Stimulated activated naive B cell treated with anti-CD40 and anti-IgM and Interleukin-4, amounts not matched to agents 10 μg/mL and 1 μg/mL and 100 μg/mL, for 72 hours (primary cell): ENCODE measurements at regions not wholly inside any gene's neighbourhood (a gene's known extent, or its start where the extent isn't known, plus 50 kb on each side); places are given as distances from the start of the nearest gene placed in this dataset.
"Not testable (repeated sequence)": the region's sequence is repeated elsewhere in the genome, so short reads cannot be mapped to it uniquely, and the experiment has no call there.

Experiments used
- ATAC-seq, 2 donors: fragments of 150-1000 bp; cut with Tn5 transposase; replicated peaks; 2 replicates each; pipeline ENCODE4 v1.10.0; 2021; ENCODE audit warnings: moderate library complexity in 1 of 2
- DNase-seq: peaks from one replicate; pipeline ENCODE4 v3.0.0; 2021
- H3K27ac Mint-ChIP-seq: one replicate; pipeline ENCODE4 v1.8.0; 2022; ENCODE audit warnings: mild to moderate bottlenecking, mixed read lengths
- H3K27me3 Mint-ChIP-seq, 2 donors: one replicate each; pipeline ENCODE4 v1.8.0; 2022; ENCODE audit warnings: mixed read lengths in 2 of 2
- H3K36me3 Mint-ChIP-seq, 2 donors: one replicate each; pipeline ENCODE4 v1.8.0; 2022; ENCODE audit warnings: mixed read lengths in 2 of 2, mild to moderate bottlenecking in 1 of 2
- H3K4me1 Mint-ChIP-seq, 2 donors: one replicate each; pipeline ENCODE4 v1.8.0; 2022; ENCODE audit warnings: mixed read lengths in 2 of 2, mild to moderate bottlenecking in 1 of 2
- H3K4me3 Mint-ChIP-seq, 2 donors: one replicate each; pipeline ENCODE4 v1.8.0; 2022; ENCODE audit warnings: mild to moderate bottlenecking in 2 of 2, mixed read lengths in 2 of 2, moderate library complexity in 1 of 2
- H3K9me3 Mint-ChIP-seq, 2 donors: one replicate each; pipeline ENCODE4 v1.8.0; 2022; ENCODE audit warnings: mixed read lengths in 2 of 2, mild to moderate bottlenecking in 1 of 2

GRCh38 chr12:116370004-116370404, 92.5 kb upstream of the MED13L start:
- peaks cover 2% of the 10 kb centered on the region in 2 donors for H3K9me3 Mint-ChIP-seq
- ATAC-seq (no peak), DNase-seq (no peak)
- H3K4me1 Mint-ChIP-seq: peaks cover 10 to 14% of the 10 kb centered on the region in 2 donors
- no peak overlapping the region for H3K27ac Mint-ChIP-seq
- no peak overlapping the region for H3K4me3 Mint-ChIP-seq
- H3K36me3 Mint-ChIP-seq: no peaks in the 10 kb centered on the region
- H3K27me3 Mint-ChIP-seq: no peaks in the 10 kb centered on the region

GRCh38 chr12:116370886-116371580, 93.5 kb upstream of the MED13L start:
- H3K4me1 Mint-ChIP-seq: peaks cover under 1 to 16% of the 10 kb centered on the region in 2 donors
- H3K27ac Mint-ChIP-seq: no peak overlapping the region
- peaks cover 6 to 10% of the 10 kb centered on the region in 2 donors for H3K9me3 Mint-ChIP-seq
- no peak overlapping the region for H3K4me3 Mint-ChIP-seq
- no peak for DNase-seq
- ATAC-seq: no peak
- H3K27me3 Mint-ChIP-seq: no peaks in the 10 kb centered on the region
- no peaks in the 10 kb centered on the region for H3K36me3 Mint-ChIP-seq

GRCh38 chr12:116372815-116373214, 95.3 kb upstream of the MED13L start:
- Mint-ChIP-seq H3K9me3 (peaks cover 6 to 10% of the 10 kb centered on the region in 2 donors), H3K27me3 (no peaks in the 10 kb centered on the region), H3K4me3 (no peak overlapping the region), H3K36me3 (no peaks in the 10 kb centered on the region), H3K4me1 (peaks cover 6 to 11% of the 10 kb centered on the region in 2 donors), H3K27ac (no peak overlapping the region)
- DNase-seq (no peak), ATAC-seq (no peak)

- no peak for ATAC-seq
- H3K4me3 Mint-ChIP-seq: no peak overlapping the region
- no peaks in the 10 kb centered on the region for H3K36me3 Mint-ChIP-seq
- H3K4me1 Mint-ChIP-seq: peaks cover 6 to 11% of the 10 kb centered on the region in 2 donors
- DNase-seq: no peak
- H3K9me3 Mint-ChIP-seq: peaks cover 6 to 10% of the 10 kb centered on the region in 2 donors
- no peak overlapping the region for H3K27ac Mint-ChIP-seq
- H3K27me3 Mint-ChIP-seq: no peaks in the 10 kb centered on the region
These were observed 96.2 kb upstream of the MED13L start for GRCh38 chr12:116373572-116374206.

- H3K36me3 Mint-ChIP-seq: no peaks in the 10 kb centered on the region
- H3K4me3 Mint-ChIP-seq: no peak overlapping the region
- DNase-seq: no peak
- peaks cover 6 to 11% of the 10 kb centered on the region in 2 donors for H3K4me1 Mint-ChIP-seq
- no peaks in the 10 kb centered on the region for H3K27me3 Mint-ChIP-seq
- H3K27ac Mint-ChIP-seq: no peak overlapping the region
- ATAC-seq: no peak
- peaks cover 6 to 10% of the 10 kb centered on the region in 2 donors for H3K9me3 Mint-ChIP-seq
These were observed 96.7 kb upstream of the MED13L start for GRCh38 chr12:116374207-116374606.

GRCh38 chr12:116375278-116375842, 97.9 kb upstream of the MED13L start:
- no peaks in the 10 kb centered on the region for H3K36me3 Mint-ChIP-seq
- H3K27ac Mint-ChIP-seq: no peak overlapping the region
- DNase-seq (no peak), ATAC-seq (no peak)
- peaks cover 17 to 19% of the 10 kb centered on the region in 2 donors for H3K4me1 Mint-ChIP-seq
- no peaks in the 10 kb centered on the region for H3K27me3 Mint-ChIP-seq
- no peak overlapping the region for H3K4me3 Mint-ChIP-seq
- H3K9me3 Mint-ChIP-seq: peaks cover 6 to 10% of the 10 kb centered on the region in 2 donors

- Mint-ChIP-seq H3K27ac (no peak overlapping the region), H3K4me3 (no peak overlapping the region), H3K27me3 (no peaks in the 10 kb centered on the region), H3K4me1 (peaks cover 19 to 21% of the 10 kb centered on the region in 2 donors), H3K9me3 (peaks cover 6 to 10% of the 10 kb centered on the region in 2 donors), H3K36me3 (no peaks in the 10 kb centered on the region)
- DNase-seq: no peak
- ATAC-seq: peak in 1 of 2 donors; percentile 47
These were observed 99.1 kb upstream of the MED13L start for GRCh38 chr12:116376354-116377193.

GRCh38 chr12:116377194-116377571, 99.7 kb upstream of the MED13L start:
- H3K4me1 Mint-ChIP-seq: peaks cover 19 to 21% of the 10 kb centered on the region in 2 donors
- not testable (repeated sequence) for H3K27me3 Mint-ChIP-seq, H3K36me3 Mint-ChIP-seq, H3K4me3 Mint-ChIP-seq, ATAC-seq, H3K9me3 Mint-ChIP-seq, H3K27ac Mint-ChIP-seq, DNase-seq

GRCh38 chr12:116378002-116378401, 100.5 kb upstream of the MED13L start:
- DNase-seq (no peak), ATAC-seq (no peak)
- no peak overlapping the region for H3K4me3 Mint-ChIP-seq
- peaks cover 0 to 4% of the 10 kb centered on the region in 2 donors for H3K27me3 Mint-ChIP-seq
- peaks cover 21% of the 10 kb centered on the region in 2 donors for H3K4me1 Mint-ChIP-seq
- H3K27ac Mint-ChIP-seq: no peak overlapping the region
- peaks cover 6 to 10% of the 10 kb centered on the region in 2 donors for H3K9me3 Mint-ChIP-seq
- no peaks in the 10 kb centered on the region for H3K36me3 Mint-ChIP-seq

GRCh38 chr12:116380108-116380507, 102.6 kb upstream of the MED13L start:
- no peak overlapping the region for H3K4me3 Mint-ChIP-seq
- DNase-seq (no peak), ATAC-seq (no peak)
- peaks cover 26 to 29% of the 10 kb centered on the region in 2 donors for H3K4me1 Mint-ChIP-seq
- H3K27me3 Mint-ChIP-seq: peaks cover 0 to 4% of the 10 kb centered on the region in 2 donors
- H3K27ac Mint-ChIP-seq: no peak overlapping the region
- H3K36me3 Mint-ChIP-seq: no peaks in the 10 kb centered on the region
- peaks cover 3 to 6% of the 10 kb centered on the region in 2 donors for H3K9me3 Mint-ChIP-seq

GRCh38 chr12:116380740-116381139, 103.2 kb upstream of the MED13L start:
- H3K9me3 Mint-ChIP-seq, H3K4me3 Mint-ChIP-seq, H3K36me3 Mint-ChIP-seq, DNase-seq, ATAC-seq, H3K27me3 Mint-ChIP-seq: not testable (repeated sequence)
- peaks cover 20 to 30% of the 10 kb centered on the region in 2 donors for H3K4me1 Mint-ChIP-seq
- peak overlapping the region; percentile 48 for H3K27ac Mint-ChIP-seq

GRCh38 chr12:116381240-116381743, 103.8 kb upstream of the MED13L start:
- no peak overlapping the region for H3K4me3 Mint-ChIP-seq
- no peaks in the 10 kb centered on the region for H3K36me3 Mint-ChIP-seq
- peaks cover 0 to 4% of the 10 kb centered on the region in 2 donors for H3K27me3 Mint-ChIP-seq
- peaks cover 17 to 30% of the 10 kb centered on the region in 2 donors for H3K4me1 Mint-ChIP-seq
- no peak overlapping the region for H3K27ac Mint-ChIP-seq
- ATAC-seq: no peak
- H3K9me3 Mint-ChIP-seq: no peaks in the 10 kb centered on the region
- DNase-seq: no peak

GRCh38 chr12:116381744-116382685, 104.5 kb upstream of the MED13L start:
- Mint-ChIP-seq H3K4me3 (no peak overlapping the region), H3K27ac (no peak overlapping the region), H3K9me3 (no peaks in the 10 kb centered on the region), H3K4me1 (peaks cover 17 to 24% of the 10 kb centered on the region in 2 donors), H3K36me3 (no peaks in the 10 kb centered on the region), H3K27me3 (peaks cover 0 to 4% of the 10 kb centered on the region in 2 donors)
- DNase-seq (no peak), ATAC-seq (no peak)
